IMR-90 (cell line): ENCODE measurements at regions not wholly inside any gene's neighbourhood (a gene's known extent, or its start where the extent isn't known, plus 50 kb on each side); places are given as distances from the start of the nearest gene placed in this dataset.
A peak's percentile ranks its signal among the peaks of the same experiment; 100 is the strongest.

Experiments
- ATAC-seq: fragments of 200-7000 bp; cut with Tn5 transposase; 2 replicates; pipeline ENCODE4 v1.9.1; 2020; ENCODE audit warnings: low read depth, mild to moderate bottlenecking, moderate library complexity
- BruUV-seq: library from RNA; stranded (reverse); fragments of 400-500 nt; replicated peaks from 2 replicates; lab custom pipeline; 2021; lab: Mats Ljungman, UMichigan
- CTCF ChIA-PET: fragments of 300-600 bp; formaldehyde crosslinking; extraction: SDS; loops from one replicate; lab custom pipeline; 2021; ENCODE audit warnings: antibody characterized with exemption; lab: Yijun Ruan, JAX
- POLR2A ChIA-PET: fragments of 300-600 bp; sonication (Branson Sonifier 250); formaldehyde crosslinking; loops from one replicate; lab custom pipeline; 2022; ENCODE audit warnings: antibody characterized with exemption; ENCODE audit not compliant: unreplicated experiment; lab: Charles Lee
- DNase-seq: peaks from one replicate; pipeline ENCODE4 v3.0.0; 2013
- H2AFZ ChIP-seq: replicated peaks from 2 replicates; pipeline ENCODE3; 2013; ENCODE audit warnings: low read length, mild to moderate bottlenecking; ENCODE audit not compliant: poor library complexity
- H2AK5ac ChIP-seq: 2 replicates; pipeline ENCODE4 v1.6.1; 2013; ENCODE audit warnings: low read depth, low read length, inconsistent platforms
- H2AK9ac ChIP-seq: replicated peaks from 2 replicates; pipeline ENCODE3; 2013; ENCODE audit warnings: mild to moderate bottlenecking, low read depth, low read length, moderate library complexity; ENCODE audit not compliant: poor library complexity
- H2BK120ac ChIP-seq: 2 replicates; pipeline ENCODE4 v1.6.1; 2013; ENCODE audit warnings: low read depth, low read length, inconsistent platforms
- H2BK15ac ChIP-seq: 3 replicates; pipeline ENCODE4 v1.6.1; 2013; ENCODE audit warnings: low read depth, low read length, inconsistent platforms
- H2BK20ac ChIP-seq: 2 replicates; pipeline ENCODE4 v1.6.1; 2013; ENCODE audit warnings: low read depth, mild to moderate bottlenecking, inconsistent platforms, low read length, moderate library complexity
- H2BK5ac ChIP-seq: 2 replicates; pipeline ENCODE4 v1.6.1; 2013; ENCODE audit warnings: mild to moderate bottlenecking, low read depth, low read length, inconsistent platforms; ENCODE audit not compliant: poor library complexity, severe bottlenecking
- H3K14ac ChIP-seq: replicated peaks from 2 replicates; pipeline ENCODE4 v1.6.1; 2013; ENCODE audit warnings: low read depth, low read length, inconsistent platforms
- H3K18ac ChIP-seq: 2 replicates; pipeline ENCODE4 v1.6.1; 2013; ENCODE audit warnings: low read depth, low read length, control low read depth
- H3K23ac ChIP-seq: 2 replicates; pipeline ENCODE4 v1.6.1; 2013; ENCODE audit warnings: low read depth, low read length, inconsistent platforms
- H3K27ac ChIP-seq: 2 replicates; pipeline ENCODE4 v1.5.1; 2013; ENCODE audit warnings: mild to moderate bottlenecking, control low read depth, low read length; ENCODE audit not compliant: insufficient read depth
- H3K27me3 ChIP-seq: 2 replicates; pipeline ENCODE4 v1.6.1; 2013; ENCODE audit warnings: low read length; ENCODE audit not compliant: control insufficient read depth, insufficient read depth
- H3K36me3 ChIP-seq: 2 replicates; pipeline ENCODE4 v1.6.1; 2013; ENCODE audit warnings: low read length, mixed read lengths; ENCODE audit not compliant: control insufficient read depth, insufficient read depth
- H3K4ac ChIP-seq: 2 replicates; pipeline ENCODE4 v1.6.1; 2013; ENCODE audit warnings: low read depth, low read length, inconsistent platforms
- H3K4me1 ChIP-seq: 2 replicates; pipeline ENCODE4 v1.6.1; 2013; ENCODE audit warnings: low read length, mixed read lengths; ENCODE audit not compliant: control insufficient read depth, insufficient read depth
- H3K4me2 ChIP-seq: 2 replicates; pipeline ENCODE4 v1.6.1; 2013; ENCODE audit warnings: low read depth, mild to moderate bottlenecking, control low read depth, low read length, moderate library complexity
- H3K4me3 ChIP-seq: 2 replicates; pipeline ENCODE4 v1.5.1; 2013; ENCODE audit warnings: low read depth, mild to moderate bottlenecking, control low read depth, low read length, moderate library complexity; ENCODE audit not compliant: insufficient read depth
- H3K56ac ChIP-seq: 2 replicates; pipeline ENCODE4 v1.6.1; 2013; ENCODE audit warnings: low read length, inconsistent platforms; ENCODE audit not compliant: insufficient read depth; ENCODE audit errors: extremely low read depth
- H3K79me1 ChIP-seq, 2 experiments: 2 replicates each; pipeline ENCODE4 v1.6.1; 2013; ENCODE audit warnings: low read length in 2 of 2, inconsistent platforms in 1 of 2, low read depth in 1 of 2
- H3K9ac ChIP-seq: 2 replicates; pipeline ENCODE4 v1.6.1; 2013; ENCODE audit warnings: low read depth, low read length, control low read depth
- H3K9me1 ChIP-seq: 2 replicates; pipeline ENCODE4 v1.6.1; 2013; ENCODE audit warnings: low read length, inconsistent platforms; ENCODE audit not compliant: insufficient read depth
- H3K9me3 ChIP-seq: 2 replicates; pipeline ENCODE4 v1.6.1; 2013; ENCODE audit warnings: low read length; ENCODE audit not compliant: control insufficient read depth, insufficient read depth
- H4K20me1 ChIP-seq: 2 replicates; pipeline ENCODE4 v1.6.1; 2013; ENCODE audit warnings: low read length, inconsistent platforms; ENCODE audit not compliant: insufficient read depth
- H4K5ac ChIP-seq: 2 replicates; pipeline ENCODE4 v1.6.1; 2013; ENCODE audit warnings: mild to moderate bottlenecking, low read depth, low read length, control low read depth
- H4K8ac ChIP-seq, 2 experiments: 2 replicates each; pipeline ENCODE4 v1.6.1; 2013; ENCODE audit warnings: low read depth in 2 of 2, low read length in 2 of 2, control low read depth in 1 of 2, inconsistent platforms in 1 of 2
- H4K91ac ChIP-seq: 2 replicates; pipeline ENCODE4 v1.6.1; 2013; ENCODE audit warnings: low read depth, low read length, inconsistent platforms; ENCODE audit not compliant: insufficient read depth
- BHLHE40 ChIP-seq: fragments of 150-350 bp; IDR thresholded peaks from 2 replicates; pipeline ENCODE4 v1.6.1; 2016; ENCODE audit warnings: mild to moderate bottlenecking, low read depth, low read length
- CHD1 ChIP-seq: IDR thresholded peaks from 2 replicates; pipeline ENCODE4 v1.6.1; 2012; ENCODE audit warnings: low read depth, low read length, improper control_type of control experiment
- ELK1 ChIP-seq: fragments of 150-350 bp; IDR thresholded peaks from 2 replicates; pipeline ENCODE4 v1.6.1; 2016; ENCODE audit warnings: low read depth, mild to moderate bottlenecking, low read length, moderate library complexity, borderline replicate concordance
- FOS ChIP-seq: fragments of 150-350 bp; IDR thresholded peaks from 2 replicates; pipeline ENCODE4 v1.6.1; 2016; ENCODE audit warnings: low read depth, low read length
- MAZ ChIP-seq: IDR thresholded peaks from 2 replicates; pipeline ENCODE4 v1.6.1; 2012; ENCODE audit warnings: low read depth, mild to moderate bottlenecking, low read length, improper control_type of control experiment, moderate library complexity, borderline replicate concordance
- MXI1 ChIP-seq: IDR thresholded peaks from 2 replicates; pipeline ENCODE4 v1.6.1; 2012; ENCODE audit warnings: low read depth, mild to moderate bottlenecking, low read length, moderate library complexity, borderline replicate concordance
- RCOR1 ChIP-seq: IDR thresholded peaks from 2 replicates; pipeline ENCODE4 v1.6.1; 2012; ENCODE audit warnings: mild to moderate bottlenecking, low read length, improper control_type of control experiment; ENCODE audit not compliant: insufficient replicate concordance
- WGBS, 2 experiments: methylation state at CpG; one replicate each; pipeline versions ENCODE4 v1.1.5 to v1.1.7; 2013; ENCODE audit warnings: missing lambda C conversion rate in 2 of 2; ENCODE audit not compliant: insufficient read length in 1 of 2; ENCODE audit errors: extremely low coverage in 2 of 2; 5-methylcytosine and 5-hydroxymethylcytosine counted together
- dilution Hi-C: fragments of 300-500 bp; cut with HindIII; formaldehyde crosslinking; loops from one replicate; pipeline ENCODE4 v1.14.3; 2018; ENCODE audit warnings: low sequenced_read_pairs; ENCODE audit not compliant: unreplicated experiment
- in situ Hi-C: fragments of 300-500 bp; cut with MboI; formaldehyde crosslinking; loops from 3 replicates; pipeline ENCODE4 v1.14.3; 2019; ENCODE audit warnings: low sequenced_read_pairs, inconsistent platforms, mixed read lengths
- intact Hi-C: fragments of 100-400 bp; cut with micrococcal nuclease; formaldehyde crosslinking; loops from 2 replicates; pipeline ENCODE4 v1.10.0; 2022

- H3K18ac ChIP-seq = no peak overlapping the region; the same call in 1 of the 2 replicates
- H3K9ac ChIP-seq = no peak overlapping the region
- no CpG with 5 or more reads among the region's 3 CpGs for WGBS, 2 experiments
- in situ Hi-C loops = no loop called here
- H4K20me1 ChIP-seq = no peaks in the 10 kb centered on the region
- H3K27ac ChIP-seq = no peak overlapping the region
- intact Hi-C loops = no loop called here
- H3K14ac ChIP-seq = no peak overlapping the region
- H3K4me1 ChIP-seq = peaks cover 2% of the 10 kb centered on the region; the same call in 1 of the 2 replicates
- no peak overlapping the region for H3K4me3 ChIP-seq
- H2AK5ac ChIP-seq = no peak overlapping the region
- dilution Hi-C loops = no loop called here
- H2BK20ac ChIP-seq = peak overlapping the region; percentile 35; the same call in 1 of the 2 replicates
- ChIA-PET POLR2A (no interaction called here), CTCF (no interaction called here)
- H3K27me3 ChIP-seq = no peaks in the 10 kb centered on the region
- no peak overlapping the region for H2BK15ac ChIP-seq
- H3K79me1 ChIP-seq = no peaks in the 10 kb centered on the region
- H4K8ac ChIP-seq = no peak overlapping the region
- ATAC-seq (no peak), DNase-seq (no peak)
- no peak overlapping the region for H3K4me2 ChIP-seq
- no peaks in the 10 kb centered on the region for H3K9me3 ChIP-seq
- H3K23ac ChIP-seq = no peak overlapping the region
- BruUV-seq = no TSS peak
- no peaks in the 10 kb centered on the region for H3K9me1 ChIP-seq
- H2BK5ac ChIP-seq = no peak overlapping the region
- H2BK120ac ChIP-seq = no peak overlapping the region
- H3K36me3 ChIP-seq = no peaks in the 10 kb centered on the region
- no peak overlapping the region for H4K91ac ChIP-seq
- H3K4ac ChIP-seq = no peak overlapping the region
- no peak overlapping the region for H2AK9ac ChIP-seq
- no peak overlapping the region for H2AFZ ChIP-seq
- TF ChIP-seq FOS (no peak), RCOR1 (no peak), ELK1 (no peak), MXI1 (no peak), BHLHE40 (no peak), CHD1 (no peak), MAZ (no peak)
- H3K56ac ChIP-seq = no peak overlapping the region
- H4K5ac ChIP-seq = no peak overlapping the region
Observed at GRCh38 chr4:158065176-158065575, 107.6 kb downstream of the GASK1B start.
